ENCODE measurements at regions not wholly inside any gene's neighbourhood (a gene's known extent, or its start where the extent isn't known, plus 50 kb on each side); places are given as distances from the start of the nearest gene placed in this dataset.
"Not testable (repeated sequence)": the region's sequence is repeated elsewhere in the genome, so short reads cannot be mapped to it uniquely, and the experiment has no call there.

GRCh38 chr10:58066979-58067378, 200.7 kb downstream of the IPMK start:
- no peak for DNase-seq (ENCODE audit: low spot score)

- no peak for DNase-seq (ENCODE audit: low spot score)
These were observed 201.6 kb downstream of the IPMK start for GRCh38 chr10:58066126-58066525.

GRCh38 chr10:58065529-58065815, 202.2 kb downstream of the IPMK start:
- DNase-seq (ENCODE audit: low spot score): no peak

- DNase-seq (ENCODE audit: low spot score): no peak
These were observed 202.8 kb downstream of the IPMK start for GRCh38 chr10:58064714-58065528.

- no peak for DNase-seq (ENCODE audit: low spot score)
These were observed 203.7 kb downstream of the IPMK start for GRCh38 chr10:58063861-58064480.

GRCh38 chr10:58058683-58059082, 209.0 kb downstream of the IPMK start:
- DNase-seq (ENCODE audit: low spot score): not testable (repeated sequence)

GRCh38 chr10:58054881-58055280, 212.8 kb downstream of the IPMK start:
- no peak for DNase-seq (ENCODE audit: low spot score)

- no peak for DNase-seq (ENCODE audit: low spot score)
These were observed 214.9 kb downstream of the IPMK start for GRCh38 chr10:58052772-58053171.

GRCh38 chr10:58050575-58050974, 217.1 kb downstream of the IPMK start:
- DNase-seq (ENCODE audit: low spot score): no peak

GRCh38 chr10:58048936-58049335, 218.8 kb downstream of the IPMK start:
- DNase-seq (ENCODE audit: low spot score): no peak

- no peak for DNase-seq (ENCODE audit: low spot score)
These were observed 223.6 kb downstream of the IPMK start for GRCh38 chr10:58044072-58044471.

GRCh38 chr10:58041901-58042300, 225.8 kb downstream of the IPMK start:
- DNase-seq (ENCODE audit: low spot score): no peak

- no peak for DNase-seq (ENCODE audit: low spot score)
These were observed 237.5 kb downstream of the IPMK start for GRCh38 chr10:58030208-58030607.

GRCh38 chr10:58028597-58029366, 238.9 kb downstream of the IPMK start:
- no peak for DNase-seq (ENCODE audit: low spot score)

- no peak for DNase-seq (ENCODE audit: low spot score)
These were observed 240.3 kb downstream of the IPMK start for GRCh38 chr10:58027426-58027825.

- DNase-seq (ENCODE audit: low spot score): no peak
These were observed 241.7 kb downstream of the IPMK start for GRCh38 chr10:58026036-58026435.

GRCh38 chr10:58023341-58024073, 244.2 kb downstream of the IPMK start:
- no peak for DNase-seq (ENCODE audit: low spot score)

GRCh38 chr10:58019863-58020537, 247.7 kb downstream of the IPMK start:
- DNase-seq (ENCODE audit: low spot score): no peak

- no peak for DNase-seq (ENCODE audit: low spot score)
These were observed 249.9 kb downstream of the IPMK start for GRCh38 chr10:58017719-58018367.

- DNase-seq (ENCODE audit: low spot score): no peak
These were observed 251.1 kb downstream of the IPMK start for GRCh38 chr10:58016614-58017013.

GRCh38 chr10:58014436-58014835, 253.3 kb downstream of the IPMK start:
- no peak for DNase-seq (ENCODE audit: low spot score)

All from ureter (tissue), 1 donor.